B cell (primary cell): ENCODE measurements at regions not wholly inside any gene's neighbourhood (a gene's known extent, or its start where the extent isn't known, plus 50 kb on each side); places are given as distances from the start of the nearest gene placed in this dataset.

ENCODE experiments used
- ATAC-seq: fragments of 200-7000 bp; cut with Tn5 transposase; one replicate; pipeline ENCODE4 v1.10.0; 2021; ENCODE audit warnings: low read depth, mild to moderate bottlenecking, moderate number of reproducible peaks, moderate library complexity
- CTCF ChIA-PET: fragments of 350-600 bp; sonication (Branson Sonifier 250); formaldehyde crosslinking; loops from one replicate; lab custom pipeline; 2021; ENCODE audit warnings: antibody characterized with exemption, inconsistent platforms; lab: Charles Lee
- POLR2A ChIA-PET: fragments of 350-600 bp; sonication (Branson Sonifier 250); formaldehyde crosslinking; loops from one replicate; lab custom pipeline; 2021; ENCODE audit warnings: antibody characterized with exemption; lab: Charles Lee
- DNase-seq: peaks from one replicate; pipeline ENCODE4 v3.0.0; 2013
- H2AFZ ChIP-seq: 2 replicates; pipeline ENCODE4 v1.6.1; 2012; ENCODE audit warnings: mild to moderate bottlenecking, low read depth, low read length; ENCODE audit not compliant: insufficient read depth, poor library complexity, severe bottlenecking
- H3K27ac ChIP-seq, 2 donors: 1 replicate in 1 of 2; 2 replicates in 1 of 2; pipeline ENCODE4 v1.5.1; 2012 to 2013; ENCODE audit warnings: low read length in 2 of 2, mild to moderate bottlenecking in 2 of 2, moderate library complexity in 1 of 2
- H3K27me3 ChIP-seq, 4 experiments: fragments of 200-600 bp in 1 of 4; sonication (generic) in 1 of 4; replicated peaks in 1 of 4; 1 replicate in 2 of 4; 2 replicates in 2 of 4; pipeline versions ENCODE4 v1.6.1 to v1.7.0; 2013 to 2016; ENCODE audit warnings: low read length in 3 of 4, mild to moderate bottlenecking in 2 of 4, mixed read lengths in 1 of 4, moderate library complexity in 1 of 4; ENCODE audit not compliant: insufficient read depth in 4 of 4, control insufficient read depth in 3 of 4; ENCODE audit errors: control extremely low read depth in 1 of 4
- H3K36me3 ChIP-seq, 2 experiments: replicated peaks in 1 of 2; 1 replicate in 1 of 2; 2 replicates in 1 of 2; pipeline versions ENCODE4 v1.6.1 to v1.7.1; 2013; ENCODE audit warnings: low read length in 1 of 2; ENCODE audit not compliant: insufficient read depth in 2 of 2, control insufficient read depth in 1 of 2; ENCODE audit errors: control extremely low read depth in 1 of 2, extremely low read depth in 1 of 2
- H3K4me1 ChIP-seq, 2 donors: fragments of 200-600 bp in 1 of 2; sonication (generic) in 1 of 2; 1 replicate in 1 of 2; 2 replicates in 1 of 2; pipeline versions ENCODE4 v1.5.1 to v1.6.1; 2013 to 2017; ENCODE audit warnings: low read length in 2 of 2; ENCODE audit not compliant: control insufficient read depth in 2 of 2, insufficient read depth in 2 of 2
- H3K4me2 ChIP-seq: replicated peaks from 2 replicates; pipeline ENCODE3; 2012; ENCODE audit warnings: mild to moderate bottlenecking, low read depth, low read length; ENCODE audit not compliant: poor library complexity, severe bottlenecking
- H3K4me3 ChIP-seq, 5 experiments: fragments of 200-600 bp in 1 of 5; sonication (generic) in 1 of 5; 1 replicate in 3 of 5; 2 replicates in 2 of 5; pipeline versions ENCODE4 v1.5.1 to v1.7.0; 2011 to 2016; ENCODE audit warnings: low read length in 4 of 5, mild to moderate bottlenecking in 4 of 5, low read depth in 2 of 5, control low read depth in 1 of 5, moderate library complexity in 1 of 5; ENCODE audit not compliant: insufficient read depth in 1 of 5; ENCODE audit errors: control extremely low read depth in 1 of 5, extremely low read depth in 1 of 5
- H3K79me2 ChIP-seq: fragments of 200-600 bp; sonication (generic); one replicate; pipeline ENCODE4 v1.6.0; 2016; ENCODE audit warnings: low read length; ENCODE audit not compliant: control insufficient read depth, insufficient read depth
- H3K9ac ChIP-seq: fragments of 200-600 bp; sonication (generic); 2 replicates; pipeline ENCODE4 v1.6.1; 2017; ENCODE audit warnings: mild to moderate bottlenecking, low read length, moderate library complexity
- H3K9me3 ChIP-seq, 3 donors: one replicate each; pipeline versions ENCODE4 v1.6.1 to v1.7.1; 2013; ENCODE audit warnings: low read length in 2 of 3; ENCODE audit not compliant: control insufficient read depth in 2 of 3, insufficient read depth in 1 of 3; ENCODE audit errors: control extremely low read depth in 1 of 3
- H4K20me1 ChIP-seq: 2 replicates; pipeline ENCODE4 v1.6.0; 2012; ENCODE audit warnings: mild to moderate bottlenecking, low read length; ENCODE audit not compliant: insufficient read depth, control insufficient read depth, poor library complexity, severe bottlenecking
- H3K27ac Mint-ChIP-seq: one replicate; pipeline ENCODE4 v1.8.0; 2021; ENCODE audit warnings: mixed read lengths
- H3K27me3 Mint-ChIP-seq: one replicate; pipeline ENCODE4 v1.8.0; 2021; ENCODE audit warnings: mixed read lengths
- H3K4me1 Mint-ChIP-seq: one replicate; pipeline ENCODE4 v1.8.0; 2021; ENCODE audit warnings: mixed read lengths
- H3K4me3 Mint-ChIP-seq: one replicate; pipeline ENCODE4 v1.8.0; 2021; ENCODE audit warnings: mixed read lengths
- H3K9me3 Mint-ChIP-seq: one replicate; pipeline ENCODE4 v1.8.0; 2022; ENCODE audit warnings: mixed read lengths; ENCODE audit not compliant: insufficient read depth
- CTCF ChIP-seq: fragments of 200-600 bp; IDR thresholded peaks from one replicate; pipeline ENCODE4 v1.8.0; 2022; ENCODE audit warnings: antibody characterized with exemption, mild to moderate bottlenecking
- EZH2 ChIP-seq: IDR thresholded peaks from 2 replicates; pipeline ENCODE4 v1.6.1; 2012; ENCODE audit warnings: borderline replicate concordance, low read depth, mild to moderate bottlenecking, moderate library complexity, low read length; ENCODE audit not compliant: insufficient read depth, poor library complexity, severe bottlenecking
- WGBS: methylation state at CpG from one replicate; pipeline ENCODE4 v1.1.5; 2013; ENCODE audit warnings: missing lambda C conversion rate; ENCODE audit not compliant: insufficient coverage; 5-methylcytosine and 5-hydroxymethylcytosine counted together
- intact Hi-C: fragments of 100-400 bp; cut with micrococcal nuclease; formaldehyde crosslinking; loops from one replicate; pipeline ENCODE4 v1.10.0; 2022

GRCh38 chrX:149996515-149996914 is 58.2 kb upstream of the EOLA2 start:
- WGBS: no CpG with 5 or more reads among the region's 4 CpGs
- POLR2A ChIA-PET: no interaction called here
- Mint-ChIP-seq H3K27ac (no peak overlapping the region), H3K9me3 (no peaks in the 10 kb centered on the region), H3K27me3 (no peaks in the 10 kb centered on the region), H3K4me3 (no peak overlapping the region), H3K4me1 (no peaks in the 10 kb centered on the region)
- H2AFZ ChIP-seq: no peak overlapping the region
- intact Hi-C loops: no loop called here
- H3K27me3 ChIP-seq: no peaks in the 10 kb centered on the region
- no peaks in the 10 kb centered on the region for H3K4me1 ChIP-seq
- H3K9ac ChIP-seq: no peak overlapping the region
- ATAC-seq: no peak
- no peaks in the 10 kb centered on the region for H4K20me1 ChIP-seq
- H3K27ac ChIP-seq: no peak overlapping the region
- CTCF ChIA-PET: no interaction called here
- no peak overlapping the region for H3K4me2 ChIP-seq
- H3K4me3 ChIP-seq: no peak overlapping the region
- no peaks in the 10 kb centered on the region for H3K9me3 ChIP-seq
- no peaks in the 10 kb centered on the region for H3K36me3 ChIP-seq
- TF ChIP-seq EZH2 (no peak), CTCF (no peak)
- DNase-seq: no peak
- no peaks in the 10 kb centered on the region for H3K79me2 ChIP-seq

GRCh38 chrX:150005027-150005426 is 66.7 kb upstream of the EOLA2 start:
- no peaks in the 10 kb centered on the region for H3K4me1 Mint-ChIP-seq
- ATAC-seq: no peak

More at GRCh38 chrX:150005027-150005426, 66.7 kb upstream of the EOLA2 start:
- Histone ChIP-seq H3K4me1 (no peaks in the 10 kb centered on the region), H3K27ac (no peak overlapping the region), H4K20me1 (no peaks in the 10 kb centered on the region), H3K27me3 (no peaks in the 10 kb centered on the region), H3K4me3 (no peak overlapping the region), H3K36me3 (no peaks in the 10 kb centered on the region), H2AFZ (no peak overlapping the region), H3K9ac (no peak overlapping the region), H3K4me2 (no peak overlapping the region), H3K79me2 (no peaks in the 10 kb centered on the region), H3K9me3 (no peaks in the 10 kb centered on the region)
- Mint-ChIP-seq H3K9me3 (no peaks in the 10 kb centered on the region), H3K4me3 (no peak overlapping the region), H3K27me3 (no peaks in the 10 kb centered on the region), H3K27ac (no peak overlapping the region)
- ChIA-PET CTCF (no interaction called here), POLR2A (no interaction called here)
- intact Hi-C loops: no loop called here
- WGBS: no CpG with 5 or more reads among the region's 2 CpGs
- no peak for DNase-seq
- TF ChIP-seq CTCF (no peak), EZH2 (no peak)
